NCI-H1092 (cell line): ENCODE measurements at regions not wholly inside any gene's neighbourhood (a gene's known extent, or its start where the extent isn't known, plus 50 kb on each side); places are given as distances from the start of the nearest gene placed in this dataset.
"Not testable (repeated sequence)": the region's sequence is repeated elsewhere in the genome, so short reads cannot be mapped to it uniquely, and the experiment has no call there.

Experiments
- DNase-seq: peaks from one replicate; lab custom pipeline; 2025; lab: John Stamatoyannopoulos, UW

DNA sequence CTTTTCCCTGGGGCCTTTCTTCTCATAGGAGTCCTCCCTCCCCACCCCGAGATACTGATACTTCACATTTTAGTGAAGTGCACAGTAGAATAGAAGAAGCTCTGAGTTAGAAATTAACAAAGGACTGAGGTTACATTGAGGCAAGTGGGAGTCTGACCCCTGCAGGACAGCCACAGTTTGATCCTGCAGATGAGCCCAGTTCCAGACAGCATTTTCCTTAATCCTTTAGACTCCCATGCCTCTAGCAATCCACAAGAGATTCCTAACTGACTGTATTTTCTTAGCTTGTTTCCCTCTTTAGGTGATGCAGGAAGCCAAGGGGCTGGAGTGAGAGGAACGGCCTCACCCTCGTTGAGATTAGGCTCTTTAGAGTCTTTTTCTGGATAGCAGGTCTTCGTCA, 204.0 kb downstream of the CYRIA start:
- DNase-seq = no peak

GRCh38 chr2:16459606-16460005, 206.0 kb downstream of the CYRIA start:
- DNase-seq = no peak

GRCh38 chr2:16454621-16455020, 211.0 kb downstream of the CYRIA start:
- DNase-seq = no peak

DNA sequence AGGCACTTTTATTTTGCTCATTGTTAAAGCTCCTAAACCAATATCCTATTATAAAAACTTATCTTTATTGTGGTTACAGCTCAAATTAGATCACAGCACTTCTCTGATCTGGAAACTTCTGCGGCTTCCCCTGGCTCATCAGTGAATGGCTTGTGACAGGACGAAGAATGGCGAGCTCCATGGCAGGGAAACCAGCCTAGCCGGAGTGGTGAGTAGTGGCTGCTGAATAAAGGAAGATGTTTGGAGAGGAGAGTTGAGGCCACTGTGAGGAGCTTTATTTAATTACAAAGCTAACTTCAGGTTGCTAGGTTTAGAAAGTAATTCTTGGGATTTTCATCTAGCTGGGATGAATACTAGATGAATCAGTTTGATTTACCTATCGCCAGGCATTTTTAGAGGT, 213.5 kb downstream of the CYRIA start:
- no peak for DNase-seq

- no peak for DNase-seq
These were observed 218.9 kb downstream of the CYRIA start for GRCh38 chr2:16446706-16447105.

DNA sequence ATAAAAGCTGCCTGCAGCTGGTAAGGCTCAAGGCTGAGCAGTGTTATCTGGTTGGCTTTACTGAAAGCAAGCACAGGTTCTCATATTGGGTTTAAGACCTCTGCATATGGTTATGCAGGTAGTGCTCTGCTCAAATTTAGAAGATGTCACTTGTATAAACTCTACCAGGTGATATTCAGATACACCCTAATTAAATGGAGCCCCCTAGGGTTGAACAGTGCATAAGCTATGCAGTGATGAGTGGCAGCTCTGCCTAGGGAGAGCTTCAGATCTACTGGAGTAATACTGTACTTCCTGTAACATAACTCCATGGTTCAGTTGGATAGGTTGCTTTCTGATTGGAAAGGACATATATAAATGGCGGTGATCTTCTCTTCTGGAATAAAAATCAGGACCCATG, 222.7 kb downstream of the CYRIA start:
- no peak for DNase-seq

GRCh38 chr2:16441431-16441830, 224.2 kb downstream of the CYRIA start:
- DNase-seq = no peak

GRCh38 chr2:16440898-16441297, 224.7 kb downstream of the CYRIA start:
- no peak for DNase-seq

DNA sequence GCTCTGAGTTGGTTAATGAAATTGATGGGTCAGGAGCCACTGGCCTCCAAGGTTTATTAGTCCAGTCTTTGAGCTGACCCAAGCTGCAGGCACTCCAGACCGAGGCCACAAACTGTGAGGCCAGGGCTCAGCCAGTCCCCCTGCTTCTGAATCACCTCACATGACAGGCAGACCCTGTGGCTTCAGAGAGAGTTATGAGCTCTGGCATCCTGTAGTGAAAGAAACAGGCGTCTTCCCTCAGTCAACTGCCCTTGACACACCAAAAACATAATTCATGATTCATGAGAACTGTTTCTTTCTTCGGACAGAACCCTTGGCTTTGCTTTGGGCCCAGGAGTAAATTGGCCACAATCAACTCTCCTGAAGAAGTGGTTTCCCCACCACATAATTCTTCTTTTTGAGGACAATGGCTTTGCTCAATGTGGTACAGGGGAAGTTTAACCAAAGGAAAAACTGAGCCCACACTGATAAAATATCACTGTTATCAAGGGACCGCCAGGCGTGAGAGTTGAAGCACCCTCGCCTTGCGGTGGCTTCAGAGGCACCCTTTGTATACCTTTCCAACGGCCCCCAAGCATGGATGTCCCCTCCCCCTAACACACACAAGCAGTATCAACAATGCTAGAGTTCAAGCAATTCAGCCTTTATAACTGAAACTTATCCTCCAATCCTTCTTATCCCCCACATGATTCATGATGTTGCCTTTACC, 226.9 kb downstream of the CYRIA start:
- no peak for DNase-seq

DNA sequence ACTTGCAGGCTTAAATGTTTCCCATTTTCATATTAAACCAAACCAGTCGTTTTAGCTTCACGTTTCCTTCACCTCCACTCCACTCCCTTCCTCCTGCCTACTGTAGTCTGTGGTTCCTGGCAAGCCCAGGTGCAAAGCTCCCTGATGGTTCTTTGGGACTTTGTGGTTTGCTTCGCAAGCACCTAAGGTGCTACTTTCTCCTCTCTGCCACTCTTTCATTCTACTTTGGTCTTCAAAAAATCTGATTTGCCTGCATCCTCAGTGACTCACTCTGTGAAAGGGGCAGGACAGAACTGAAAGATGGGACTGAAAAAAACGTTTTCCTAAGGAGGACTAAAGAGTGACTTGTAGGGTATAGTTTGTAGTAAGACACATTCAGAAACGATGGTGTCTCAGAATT, 228.4 kb downstream of the CYRIA start:
- DNase-seq = no peak

DNA sequence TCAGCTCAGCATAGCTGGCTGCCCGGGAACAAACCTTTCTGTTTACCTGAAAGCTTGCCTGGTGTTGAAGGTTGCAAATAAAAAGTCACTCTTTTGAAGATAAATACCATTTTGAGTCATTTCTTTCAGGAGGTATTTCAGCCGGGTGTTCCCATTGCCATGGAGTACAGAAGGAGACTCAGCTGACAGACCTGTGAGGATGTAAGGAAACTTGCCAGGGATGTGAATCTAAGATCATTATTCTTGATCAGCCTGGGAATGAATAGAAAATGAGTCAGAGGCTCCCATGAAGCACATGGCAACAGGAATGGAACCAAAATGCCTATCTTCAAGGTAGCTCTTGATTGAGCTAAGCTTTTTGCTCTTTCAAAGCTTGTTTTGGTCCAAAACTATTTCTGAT, 231.2 kb downstream of the CYRIA start:
- no peak for DNase-seq

GRCh38 chr2:16430846-16431245, 234.8 kb downstream of the CYRIA start:
- no peak for DNase-seq

- DNase-seq = no peak
These were observed 236.0 kb downstream of the CYRIA start for GRCh38 chr2:16429431-16430145.

DNA sequence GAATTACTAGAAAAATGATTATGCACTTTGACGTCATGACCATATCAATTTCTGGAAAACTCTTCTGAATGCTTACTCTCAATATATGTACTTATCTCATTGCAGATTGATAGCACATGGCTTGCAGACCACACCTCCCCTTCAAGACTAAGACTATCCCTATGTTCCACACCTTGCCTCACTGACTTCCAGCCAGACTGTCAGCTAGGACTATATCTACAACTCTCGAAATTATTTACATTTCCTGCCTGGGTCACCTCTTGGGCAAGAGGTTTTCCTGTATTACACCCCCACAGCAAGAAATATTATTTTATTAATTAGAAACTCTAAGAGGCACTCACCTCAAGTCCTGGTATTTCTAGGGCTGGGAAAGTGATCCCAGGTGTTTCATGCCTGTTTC, 236.6 kb downstream of the CYRIA start:
- DNase-seq = no peak

DNA sequence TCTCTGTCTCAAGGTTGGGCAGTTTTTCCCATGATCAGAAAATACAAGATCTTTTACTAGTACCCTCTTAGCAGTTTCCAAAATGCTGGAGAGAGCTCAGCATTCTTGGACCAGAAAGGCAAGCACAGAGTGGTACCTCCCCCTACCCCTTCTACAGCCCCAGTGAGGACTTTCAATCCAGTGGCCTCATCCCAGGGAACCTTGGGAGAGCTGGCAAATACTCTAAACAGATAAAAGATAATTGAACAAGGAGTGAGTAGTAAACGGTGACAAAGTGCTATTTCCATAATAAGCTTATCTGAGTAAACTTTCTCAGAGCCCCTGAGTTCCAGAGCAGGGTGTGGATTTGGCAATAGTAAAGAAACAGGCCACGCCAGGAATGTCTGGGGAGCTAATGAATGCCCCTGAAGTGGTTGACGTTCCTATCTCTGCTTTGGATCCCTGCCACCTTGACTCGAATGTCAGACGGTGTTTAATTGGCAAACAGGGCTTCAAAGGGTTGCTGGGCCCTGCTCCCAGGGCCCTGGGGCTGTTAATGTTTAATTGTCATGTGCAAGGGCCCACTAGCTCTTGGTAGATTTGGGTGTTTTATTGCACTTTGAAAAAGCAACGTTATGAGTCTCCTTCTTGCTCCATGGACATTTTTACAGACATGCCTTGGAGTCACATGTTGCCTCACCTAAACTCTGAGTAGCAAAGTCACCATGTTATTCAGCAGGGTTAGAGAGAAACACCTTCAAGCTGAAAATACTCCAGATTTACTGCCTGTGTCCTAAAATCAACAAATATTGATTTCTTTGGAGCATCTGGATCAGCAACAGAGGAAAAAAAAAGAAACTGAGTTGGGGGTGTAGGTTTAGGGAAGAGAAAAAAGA, 239.9 kb downstream of the CYRIA start:
- DNase-seq = no peak

- DNase-seq = no peak
These were observed 245.2 kb downstream of the CYRIA start for GRCh38 chr2:16420421-16420820.

DNA sequence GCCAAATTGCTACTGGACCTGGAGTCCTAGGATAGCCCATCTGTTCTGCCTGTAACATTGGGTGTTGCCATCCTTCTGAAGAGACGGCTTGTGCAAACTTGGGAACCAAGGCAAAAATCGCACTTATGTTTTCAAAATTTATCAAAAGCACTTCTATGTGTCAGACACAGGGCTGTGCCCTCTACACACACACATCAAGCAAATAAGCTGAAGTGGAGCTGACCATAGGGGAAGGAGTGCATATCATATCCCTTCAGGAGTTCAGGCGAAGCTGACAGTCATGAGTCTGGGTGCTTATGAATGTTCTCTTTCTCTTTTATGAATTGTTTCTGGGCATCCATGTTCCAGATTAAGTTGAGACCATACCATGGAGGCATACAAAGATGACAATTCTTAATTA, 247.9 kb downstream of the CYRIA start:
- no peak for DNase-seq

DNA sequence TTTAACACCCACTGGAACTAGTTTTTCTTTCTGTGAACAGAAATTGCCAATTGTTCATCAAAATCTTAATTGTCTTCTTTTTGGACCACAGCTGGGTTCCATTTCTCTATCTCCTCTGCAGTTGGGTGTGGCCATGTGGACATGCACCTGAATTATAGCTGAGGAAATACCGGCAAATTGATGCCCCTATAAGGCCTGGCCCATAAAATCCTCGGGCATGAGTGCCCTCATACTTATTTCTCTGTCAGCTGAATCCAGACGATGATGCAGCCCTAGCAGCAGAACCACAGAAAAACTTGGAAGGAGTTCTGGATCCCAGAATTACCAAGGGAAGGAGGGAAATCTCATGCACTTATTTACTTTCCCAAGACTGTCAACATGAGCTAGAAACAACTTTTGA, 249.0 kb downstream of the CYRIA start:
- DNase-seq = no peak

DNA sequence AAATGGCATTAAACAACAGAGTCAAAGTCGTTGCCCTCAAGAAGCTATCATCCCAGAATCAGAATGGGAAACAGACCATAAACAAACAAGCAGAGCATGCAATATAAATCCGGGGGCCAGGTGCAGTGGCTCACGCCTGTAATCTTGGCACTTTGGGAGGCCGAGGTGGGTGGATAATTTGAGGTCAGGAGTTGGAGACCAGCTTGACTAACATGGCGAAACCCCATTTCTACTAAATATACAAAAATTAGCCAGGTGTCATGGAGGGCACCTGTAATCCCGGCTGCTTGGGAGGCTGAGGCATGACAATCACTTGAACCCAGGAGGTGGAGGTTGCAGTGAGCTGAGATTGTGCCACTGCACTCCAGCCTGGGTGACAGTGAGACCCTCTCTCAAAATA, 249.8 kb downstream of the CYRIA start:
- not testable (repeated sequence) for DNase-seq

DNA sequence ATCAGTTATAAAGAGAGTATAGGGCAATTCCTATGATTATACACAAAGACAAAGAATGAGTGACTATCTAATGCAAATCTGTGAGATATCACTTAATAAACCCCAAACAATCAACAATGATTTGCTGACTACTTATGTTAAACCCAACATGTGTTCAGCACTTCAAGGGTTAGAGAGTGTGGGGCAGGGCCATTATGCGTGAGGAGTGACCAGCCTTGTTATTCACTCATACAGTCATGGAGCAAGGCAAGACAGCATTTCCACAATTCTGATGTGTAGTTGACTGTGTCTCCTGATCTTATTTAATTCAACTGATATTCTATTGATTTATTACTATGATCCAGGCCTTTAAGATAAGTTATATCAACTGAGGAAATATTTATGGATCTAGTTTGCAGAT, 251.7 kb downstream of the CYRIA start:
- DNase-seq = no peak

DNA sequence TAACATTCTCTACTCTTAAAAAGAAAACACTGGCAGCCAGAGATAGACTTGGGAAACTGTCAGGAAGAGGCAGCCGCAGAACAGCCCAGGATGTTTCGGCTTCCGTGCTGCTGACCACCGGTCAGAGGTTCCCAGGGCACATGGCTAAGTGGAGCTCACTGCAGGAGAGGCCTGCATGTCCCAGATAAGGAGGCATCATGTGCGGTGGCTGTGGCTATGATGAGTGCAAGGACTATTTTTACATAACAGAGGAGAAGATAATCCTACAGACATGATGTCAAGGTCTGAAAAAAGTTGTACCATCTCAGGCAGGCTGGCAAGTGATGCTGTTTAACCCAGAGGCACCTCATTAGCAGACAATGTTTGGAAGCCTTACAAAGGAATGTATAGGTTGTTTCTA, 252.3 kb downstream of the CYRIA start:
- DNase-seq = no peak

DNA sequence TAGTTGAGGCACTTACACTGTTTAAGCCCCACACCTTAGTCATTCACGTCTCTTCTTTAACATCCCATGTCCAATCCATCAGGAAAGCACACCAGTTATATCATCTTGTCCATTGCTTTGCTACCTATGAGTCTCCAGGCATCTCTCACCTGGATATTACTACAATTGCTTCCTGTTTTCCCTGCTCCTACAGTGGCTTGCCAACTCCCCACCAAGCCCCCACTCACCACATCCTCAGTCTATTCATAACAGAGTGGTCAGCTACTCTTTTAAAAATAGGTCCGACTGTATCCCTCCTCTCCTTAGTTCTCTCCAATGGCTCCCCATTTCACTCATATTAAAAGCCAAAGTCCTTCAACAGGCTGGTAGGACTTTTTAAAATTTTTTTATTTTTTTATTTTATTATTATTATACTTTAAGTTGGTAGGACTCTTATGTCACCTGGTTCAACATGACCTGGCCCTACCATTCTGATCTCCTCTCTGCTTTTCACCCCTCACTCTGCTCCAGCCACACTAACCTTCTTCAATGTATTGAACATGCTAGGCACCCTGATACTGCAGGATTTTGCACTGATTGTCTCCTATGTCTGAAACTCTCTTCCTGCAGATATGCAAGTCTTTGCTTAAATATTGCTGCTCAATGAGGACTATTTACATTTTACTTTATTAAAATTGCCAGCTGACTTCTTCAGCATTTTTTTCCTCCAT, 253.2 kb downstream of the CYRIA start:
- DNase-seq = no peak
